ENCODE measurements at regions not wholly inside any gene's neighbourhood (a gene's known extent, or its start where the extent isn't known, plus 50 kb on each side); places are given as distances from the start of the nearest gene placed in this dataset.

GRCh38 chr16:80899809-80900592 lies 95.6 kb upstream of the CDYL2 start:
- Histone ChIP-seq H3K14ac (ENCODE audit: insufficient read depth, low read length) (no peak overlapping the region), H4K8ac (replicated peaks; ENCODE audit: insufficient read length, low read depth, low read length) (no peak overlapping the region), H3T11ph (ENCODE audit: low read length) (no peak overlapping the region), H3K9ac (ENCODE audit: extremely low read depth, insufficient read length, low read length) (no peak overlapping the region), H3K27me3 (ENCODE audit: insufficient read depth, low read length) (no peaks in the 10 kb centered on the region), H3K27ac (ENCODE audit: insufficient read length, low read depth, low read length) (no peak overlapping the region), H3K18ac (ENCODE audit: insufficient read length, low read depth, low read length) (no peak overlapping the region), H2BK20ac (ENCODE audit: low read depth, low read length, poor library complexity, severe bottlenecking) (no peak overlapping the region), H3K79me2 (ENCODE audit: insufficient read depth, low read length) (no peaks in the 10 kb centered on the region), H2AK5ac (ENCODE audit: insufficient read length, low read length) (no peak overlapping the region), H4K91ac (ENCODE audit: insufficient read length, low read depth, low read length) (no peak overlapping the region), H3K23me2 (ENCODE audit: insufficient read length, low read depth, low read length, poor library complexity, severe bottlenecking) (no peaks in the 10 kb centered on the region), H4K20me1 (ENCODE audit: control insufficient read depth, insufficient read depth, insufficient read length) (no peaks in the 10 kb centered on the region), H3K79me1 (ENCODE audit: insufficient read depth, low read depth, low read length, poor library complexity, severe bottlenecking) (no peaks in the 10 kb centered on the region), H3K4me1 (ENCODE audit: insufficient read depth, low read length) (no peaks in the 10 kb centered on the region), H3K4ac (ENCODE audit: low read depth, low read length) (no peak overlapping the region), H3K9me3 (ENCODE audit: control insufficient read depth, low read depth, low read length) (no peaks in the 10 kb centered on the region), H4K5ac (ENCODE audit: insufficient read length, low read depth, low read length) (no peak overlapping the region), H2BK12ac (ENCODE audit: insufficient read length, low read depth, low read length) (no peak overlapping the region), H2BK5ac (ENCODE audit: insufficient read length, low read length) (no peak overlapping the region), H2BK120ac (ENCODE audit: low read depth, low read length, poor library complexity, severe bottlenecking) (no peak overlapping the region), H2BK15ac (ENCODE audit: low read depth, low read length) (no peak overlapping the region), H3K4me2 (ENCODE audit: insufficient read depth, insufficient read length, low read length) (no peak overlapping the region), H2AFZ (ENCODE audit: low read length) (no peak overlapping the region), H3K56ac (ENCODE audit: insufficient read length, low read depth, low read length) (no peak overlapping the region), H3K23ac (ENCODE audit: insufficient read length, low read depth, low read length) (no peak overlapping the region)
- H3K27ac Mint-ChIP-seq, result no peak overlapping the region
- H3K9me3 Mint-ChIP-seq, result peaks cover 0 to 3% of the 10 kb centered on the region in 2 experiments; a peak in 2 of 5 replicates
- TF ChIP-seq, protein P1, sequence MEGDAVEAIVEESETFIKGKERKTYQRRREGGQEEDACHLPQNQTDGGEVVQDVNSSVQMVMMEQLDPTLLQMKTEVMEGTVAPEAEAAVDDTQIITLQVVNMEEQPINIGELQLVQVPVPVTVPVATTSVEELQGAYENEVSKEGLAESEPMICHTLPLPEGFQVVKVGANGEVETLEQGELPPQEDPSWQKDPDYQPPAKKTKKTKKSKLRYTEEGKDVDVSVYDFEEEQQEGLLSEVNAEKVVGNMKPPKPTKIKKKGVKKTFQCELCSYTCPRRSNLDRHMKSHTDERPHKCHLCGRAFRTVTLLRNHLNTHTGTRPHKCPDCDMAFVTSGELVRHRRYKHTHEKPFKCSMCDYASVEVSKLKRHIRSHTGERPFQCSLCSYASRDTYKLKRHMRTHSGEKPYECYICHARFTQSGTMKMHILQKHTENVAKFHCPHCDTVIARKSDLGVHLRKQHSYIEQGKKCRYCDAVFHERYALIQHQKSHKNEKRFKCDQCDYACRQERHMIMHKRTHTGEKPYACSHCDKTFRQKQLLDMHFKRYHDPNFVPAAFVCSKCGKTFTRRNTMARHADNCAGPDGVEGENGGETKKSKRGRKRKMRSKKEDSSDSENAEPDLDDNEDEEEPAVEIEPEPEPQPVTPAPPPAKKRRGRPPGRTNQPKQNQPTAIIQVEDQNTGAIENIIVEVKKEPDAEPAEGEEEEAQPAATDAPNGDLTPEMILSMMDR (conservative IDR thresholded peaks at IDR 0.05), result no peak
- H3K36me3 Mint-ChIP-seq (ENCODE audit: insufficient read depth in 1 of 3, low read depth in 3 of 3), result no peaks in the 10 kb centered on the region
- no peaks in the 10 kb centered on the region; a peak in 1 of 4 replicates for H3K4me1 Mint-ChIP-seq
- no peaks in the 10 kb centered on the region; the same call in 1 of the 2 replicates for H3K27me3 Mint-ChIP-seq (ENCODE audit: low read depth)
- WGBS (ENCODE audit: extremely low coverage, insufficient read length, low lambda C conversion rate), result no CpG with 5 or more reads among the region's 11 CpGs
- no peak for DNase-seq
- H3K4me3 Mint-ChIP-seq, result no peak overlapping the region
